ENCODE measurements at regions not wholly inside any gene's neighbourhood (a gene's known extent, or its start where the extent isn't known, plus 50 kb on each side); places are given as distances from the start of the nearest gene placed in this dataset.

- TF ChIP-seq GATA2 (IDR thresholded peaks at IDR 0.05; ENCODE audit: low read depth, low read length) (no peak), GATA3 (IDR thresholded peaks at IDR 0.05; ENCODE audit: low read depth, low read length) (no peak)
These were observed 265.4 kb upstream of the HES1 start for GRCh38 chr3:193870376-193871219.

DNA sequence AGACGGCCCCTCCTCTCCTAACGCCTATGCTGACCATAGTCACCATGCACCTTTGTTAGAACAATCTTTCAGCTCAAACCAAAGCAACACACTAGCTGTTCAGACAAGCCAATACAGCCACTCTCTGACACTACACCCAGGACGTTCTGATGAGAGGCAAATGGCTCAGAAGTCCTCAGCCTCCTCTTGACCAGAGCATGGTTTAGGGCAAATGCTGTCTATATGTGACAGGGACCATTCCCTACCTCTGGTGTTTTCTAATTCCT is 264.8 kb upstream of the HES1 start:
- TF ChIP-seq GATA2 (IDR thresholded peaks at IDR 0.05; ENCODE audit: low read depth, low read length) (no peak), GATA3 (IDR thresholded peaks at IDR 0.05; ENCODE audit: low read depth, low read length) (no peak)

- TF ChIP-seq GATA2 (IDR thresholded peaks at IDR 0.05; ENCODE audit: low read depth, low read length) (peak; percentile 14; the same call in 1 of the 2 replicates), GATA3 (IDR thresholded peaks at IDR 0.05; ENCODE audit: low read depth, low read length) (no peak)
These were observed 263.6 kb upstream of the HES1 start for GRCh38 chr3:193872265-193872753.

- TF ChIP-seq GATA3 (IDR thresholded peaks at IDR 0.05; ENCODE audit: low read depth, low read length): no peak
- TF ChIP-seq GATA2 (IDR thresholded peaks at IDR 0.05; ENCODE audit: low read depth, low read length): no peak
These were observed 262.3 kb upstream of the HES1 start for GRCh38 chr3:193873426-193874201.

DNA sequence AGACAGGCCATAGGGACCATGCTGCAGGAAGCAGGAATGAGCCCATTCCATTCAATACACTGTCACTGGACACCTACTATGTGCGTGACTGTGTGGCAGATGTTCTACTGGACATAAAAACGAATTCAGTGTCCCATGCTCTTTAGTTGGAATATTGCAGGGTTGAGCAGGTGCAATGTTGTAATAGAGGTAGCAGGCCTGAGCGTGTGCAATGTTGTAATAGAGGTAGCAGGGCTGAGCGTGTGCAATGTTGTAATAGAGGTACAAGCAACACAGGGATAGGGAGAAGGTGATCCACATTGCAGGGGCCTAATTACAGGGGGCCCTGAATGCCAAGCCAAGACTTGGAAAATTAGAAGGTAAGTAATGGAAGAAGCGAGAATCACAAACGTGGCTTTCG is 261.4 kb upstream of the HES1 start:
- TF ChIP-seq GATA2 (IDR thresholded peaks at IDR 0.05; ENCODE audit: low read depth, low read length): no peak

GRCh38 chr3:193874997-193875593 is 260.9 kb upstream of the HES1 start:
- TF ChIP-seq GATA2 (IDR thresholded peaks at IDR 0.05; ENCODE audit: low read depth, low read length) (no peak), GATA3 (IDR thresholded peaks at IDR 0.05; ENCODE audit: low read depth, low read length) (no peak)

DNA sequence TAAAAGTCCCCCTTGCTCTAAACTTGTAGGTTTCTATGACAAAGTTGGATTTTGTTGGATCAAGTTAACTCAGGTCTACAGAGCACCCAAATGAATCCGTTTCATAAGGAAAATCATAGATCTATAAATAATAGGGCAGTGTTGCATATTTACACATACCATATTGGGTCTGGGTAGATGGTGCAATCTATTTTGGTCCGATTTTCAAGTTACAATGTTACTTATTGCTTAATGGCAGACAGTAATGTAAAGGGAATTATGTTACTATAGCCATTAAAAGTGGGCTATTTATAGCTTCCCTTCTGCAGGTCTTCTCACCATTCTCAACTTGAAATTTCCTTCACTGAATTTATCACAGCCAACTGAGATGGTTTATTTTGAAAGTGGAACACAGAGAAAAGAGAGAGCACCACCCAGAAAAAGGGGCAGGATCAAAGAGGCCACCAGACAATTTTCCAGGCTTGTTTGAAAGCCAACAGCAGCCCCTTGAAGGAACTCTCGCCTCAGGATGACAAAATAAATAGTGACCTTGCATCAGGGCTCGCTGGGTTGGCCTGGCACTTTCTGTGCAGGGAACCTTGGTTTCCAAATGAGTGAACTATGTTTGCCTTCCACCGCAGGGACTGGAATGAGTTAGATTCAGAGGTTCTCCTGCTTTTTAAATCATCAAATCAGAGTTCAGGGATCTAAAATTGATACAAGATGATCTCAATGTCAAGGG is 260.2 kb upstream of the HES1 start:
- TF ChIP-seq GATA2 (IDR thresholded peaks at IDR 0.05; ENCODE audit: low read depth, low read length): no peak

GRCh38 chr3:193879099-193879863 is 256.7 kb upstream of the HES1 start:
- TF ChIP-seq GATA3 (IDR thresholded peaks at IDR 0.05; ENCODE audit: low read depth, low read length) (no peak), GATA2 (IDR thresholded peaks at IDR 0.05; ENCODE audit: low read depth, low read length) (no peak)

GRCh38 chr3:193879864-193880242 is 256.1 kb upstream of the HES1 start:
- TF ChIP-seq GATA2 (IDR thresholded peaks at IDR 0.05; ENCODE audit: low read depth, low read length): peak; percentile 19; the same call in 1 of the 2 replicates
- no peak for TF ChIP-seq GATA3 (IDR thresholded peaks at IDR 0.05; ENCODE audit: low read depth, low read length)

- TF ChIP-seq GATA3 (IDR thresholded peaks at IDR 0.05; ENCODE audit: low read depth, low read length) (no peak), GATA2 (IDR thresholded peaks at IDR 0.05; ENCODE audit: low read depth, low read length) (no peak)
These were observed 253.9 kb upstream of the HES1 start for GRCh38 chr3:193882091-193882490.

GRCh38 chr3:193883551-193883950 is 252.4 kb upstream of the HES1 start:
- TF ChIP-seq GATA3 (IDR thresholded peaks at IDR 0.05; ENCODE audit: low read depth, low read length) (no peak), GATA2 (IDR thresholded peaks at IDR 0.05; ENCODE audit: low read depth, low read length) (no peak)

- TF ChIP-seq GATA2 (IDR thresholded peaks at IDR 0.05; ENCODE audit: low read depth, low read length): no peak
- no peak for TF ChIP-seq GATA3 (IDR thresholded peaks at IDR 0.05; ENCODE audit: low read depth, low read length)
These were observed 251.9 kb upstream of the HES1 start for GRCh38 chr3:193884027-193884426.

GRCh38 chr3:193884652-193885051 is 251.3 kb upstream of the HES1 start:
- no peak for TF ChIP-seq GATA2 (IDR thresholded peaks at IDR 0.05; ENCODE audit: low read depth, low read length)
- TF ChIP-seq GATA3 (IDR thresholded peaks at IDR 0.05; ENCODE audit: low read depth, low read length): no peak

All from SH-SY5Y (cell line).